Lower lobe of right lung (tissue), 2 donors: ENCODE measurements at regions not wholly inside any gene's neighbourhood (a gene's known extent, or its start where the extent isn't known, plus 50 kb on each side); places are given as distances from the start of the nearest gene placed in this dataset.
A peak's percentile ranks its signal among the peaks of the same experiment; 100 is the strongest.

Experiments
- ATAC-seq, 2 donors: fragments of 200-7000 bp; cut with Tn5 transposase; one replicate each; pipeline ENCODE4 v1.9.1; 2020 to 2022; ENCODE audit warnings: mild to moderate bottlenecking in 2 of 2, moderate library complexity in 2 of 2
- DNase-seq: peaks from one replicate; pipeline ENCODE4 v3.0.0-alpha.2; 2020
- H3K27ac ChIP-seq: fragments of 200-600 bp; one replicate; pipeline ENCODE4 v1.8.0; 2022
- H3K27me3 ChIP-seq: fragments of 200-600 bp; one replicate; pipeline ENCODE4 v1.8.0; 2022; ENCODE audit warnings: low read depth
- H3K36me3 ChIP-seq: fragments of 200-600 bp; one replicate; pipeline ENCODE4 v1.8.0; 2022; ENCODE audit warnings: mild to moderate bottlenecking
- H3K4me1 ChIP-seq: fragments of 200-600 bp; one replicate; pipeline ENCODE4 v1.8.0; 2022
- H3K4me3 ChIP-seq: fragments of 200-600 bp; one replicate; pipeline ENCODE4 v1.8.0; 2022; ENCODE audit warnings: mild to moderate bottlenecking
- H3K9me3 ChIP-seq: fragments of 200-600 bp; one replicate; pipeline ENCODE4 v1.8.0; 2022
- intact Hi-C: fragments of 100-400 bp; cut with DNase I; formaldehyde crosslinking; loops from one replicate; pipeline ENCODE4 v1.11.0; 2022
- TF ChIP-seq, protein P1 (sequence below): fragments of 200-600 bp; IDR thresholded peaks from one replicate; pipeline ENCODE4 v1.8.0; 2022; ENCODE audit warnings: antibody characterized with exemption, mild to moderate bottlenecking
- donor health status: DM: no; HTN: yes; CAD: no; lungs with severe emphysema.

GRCh38 chr4:54423066-54423465 lies 194.0 kb downstream of the PDGFRA start:
- Histone ChIP-seq H3K9me3 (no peaks in the 10 kb centered on the region), H3K27ac (no peak overlapping the region), H3K27me3 (no peaks in the 10 kb centered on the region), H3K4me1 (no peaks in the 10 kb centered on the region), H3K36me3 (no peaks in the 10 kb centered on the region), H3K4me3 (no peak overlapping the region)
- intact Hi-C loops, result no loop called here
- DNase-seq (no peak), ATAC-seq (no peak)
- TF ChIP-seq, protein P1, sequence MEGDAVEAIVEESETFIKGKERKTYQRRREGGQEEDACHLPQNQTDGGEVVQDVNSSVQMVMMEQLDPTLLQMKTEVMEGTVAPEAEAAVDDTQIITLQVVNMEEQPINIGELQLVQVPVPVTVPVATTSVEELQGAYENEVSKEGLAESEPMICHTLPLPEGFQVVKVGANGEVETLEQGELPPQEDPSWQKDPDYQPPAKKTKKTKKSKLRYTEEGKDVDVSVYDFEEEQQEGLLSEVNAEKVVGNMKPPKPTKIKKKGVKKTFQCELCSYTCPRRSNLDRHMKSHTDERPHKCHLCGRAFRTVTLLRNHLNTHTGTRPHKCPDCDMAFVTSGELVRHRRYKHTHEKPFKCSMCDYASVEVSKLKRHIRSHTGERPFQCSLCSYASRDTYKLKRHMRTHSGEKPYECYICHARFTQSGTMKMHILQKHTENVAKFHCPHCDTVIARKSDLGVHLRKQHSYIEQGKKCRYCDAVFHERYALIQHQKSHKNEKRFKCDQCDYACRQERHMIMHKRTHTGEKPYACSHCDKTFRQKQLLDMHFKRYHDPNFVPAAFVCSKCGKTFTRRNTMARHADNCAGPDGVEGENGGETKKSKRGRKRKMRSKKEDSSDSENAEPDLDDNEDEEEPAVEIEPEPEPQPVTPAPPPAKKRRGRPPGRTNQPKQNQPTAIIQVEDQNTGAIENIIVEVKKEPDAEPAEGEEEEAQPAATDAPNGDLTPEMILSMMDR, result no peak

DNA sequence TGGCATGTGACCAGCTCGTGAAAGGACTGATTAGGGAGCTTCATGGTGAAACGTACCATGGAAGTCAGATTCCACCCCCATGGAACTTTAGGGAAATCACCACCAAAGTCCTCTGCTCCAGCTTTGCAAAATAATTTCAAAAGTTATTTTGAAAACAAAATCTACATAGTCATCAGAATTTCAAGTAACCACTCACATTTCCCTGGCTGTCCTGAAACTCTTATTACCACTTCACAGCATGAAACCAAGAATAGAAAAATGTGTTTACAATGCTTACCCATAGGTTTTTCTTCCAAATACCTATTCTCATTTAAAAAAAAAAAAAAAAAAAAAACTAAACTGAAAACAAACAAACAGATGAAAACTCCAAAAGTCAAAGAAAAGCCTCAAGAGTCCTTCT lies 198.7 kb downstream of the PDGFRA start:
- DNase-seq (no peak), ATAC-seq (no peak)
- Histone ChIP-seq H3K4me1 (no peaks in the 10 kb centered on the region), H3K9me3 (no peaks in the 10 kb centered on the region), H3K36me3 (no peaks in the 10 kb centered on the region), H3K27me3 (no peaks in the 10 kb centered on the region), H3K27ac (no peak overlapping the region), H3K4me3 (no peak overlapping the region)
- intact Hi-C loops, result no loop called here
- TF ChIP-seq, protein P1, result no peak

DNA sequence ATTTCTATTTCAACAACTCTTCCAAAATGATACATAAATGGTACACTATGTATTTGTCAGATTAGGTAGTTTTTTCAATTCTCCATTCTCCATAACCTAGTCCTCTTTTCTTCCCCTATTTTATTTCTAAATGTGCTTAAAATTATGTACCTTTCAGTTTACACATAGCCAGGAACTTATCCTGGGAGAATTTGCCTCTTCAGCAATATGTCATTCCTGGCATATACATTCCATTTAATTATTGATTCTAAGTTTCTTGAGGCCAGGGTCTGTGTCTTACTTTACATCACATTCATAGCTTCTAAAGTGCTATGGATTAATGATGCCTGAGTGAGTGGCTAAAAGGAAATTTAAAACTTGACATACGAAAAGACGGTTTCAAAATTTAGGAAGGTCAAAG lies 199.8 kb downstream of the PDGFRA start:
- TF ChIP-seq, protein P1, result no peak
- Histone ChIP-seq H3K4me1 (no peaks in the 10 kb centered on the region), H3K9me3 (no peaks in the 10 kb centered on the region), H3K36me3 (no peaks in the 10 kb centered on the region), H3K4me3 (no peak overlapping the region), H3K27ac (no peak overlapping the region), H3K27me3 (no peaks in the 10 kb centered on the region)
- ATAC-seq, result no peak
- DNase-seq, result no peak
- intact Hi-C loops, result no loop called here

- no peaks in the 10 kb centered on the region for H3K36me3 ChIP-seq
- no peak for ATAC-seq
- H3K9me3 ChIP-seq, result no peaks in the 10 kb centered on the region
- no peak overlapping the region for H3K27ac ChIP-seq
- H3K4me3 ChIP-seq, result no peak overlapping the region
- no peaks in the 10 kb centered on the region for H3K4me1 ChIP-seq
- TF ChIP-seq, protein P1, result peak; percentile 36
- peaks cover 5% of the 10 kb centered on the region for H3K27me3 ChIP-seq
- intact Hi-C loops, result no loop called here
- DNase-seq, result no peak
Observed at GRCh38 chr4:54433686-54434085, 204.6 kb downstream of the PDGFRA start.

- Histone ChIP-seq H3K4me1 (peaks cover 14% of the 10 kb centered on the region), H3K27me3 (no peaks in the 10 kb centered on the region), H3K9me3 (no peaks in the 10 kb centered on the region), H3K4me3 (peak overlapping the region; percentile 20), H3K27ac (peak overlapping the region; percentile 50), H3K36me3 (no peaks in the 10 kb centered on the region)
- TF ChIP-seq, protein P1, result no peak
- peak; percentile 87 to 92 for ATAC-seq
- intact Hi-C loops, result loop anchor here (5.0 kb wide), 1 partner anchor 118 kb away; no protein-coding TSS in a partner anchor
- peak; percentile 47 for DNase-seq
Observed at GRCh38 chr4:54439831-54440243, 210.7 kb downstream of the PDGFRA start.
